ENCODE measurements at regions not wholly inside any gene's neighbourhood (a gene's known extent, or its start where the extent isn't known, plus 50 kb on each side); places are given as distances from the start of the nearest gene placed in this dataset.
"Not testable (repeated sequence)": the region's sequence is repeated elsewhere in the genome, so short reads cannot be mapped to it uniquely, and the experiment has no call there.

GRCh38 chr13:63843766-63844699 is 2428.4 kb upstream of the PCDH20 start:
- in situ Hi-C loops (cut with HindIII; ENCODE audit: low sequenced_read_pairs) = no loop called here

- in situ Hi-C loops (cut with HindIII; ENCODE audit: low sequenced_read_pairs) = no loop called here
Measured at GRCh38 chr13:63842102-63842501, 2426.5 kb upstream of the PCDH20 start.

GRCh38 chr13:63840551-63841421 is 2425.1 kb upstream of the PCDH20 start:
- in situ Hi-C loops (cut with HindIII; ENCODE audit: low sequenced_read_pairs) = no loop called here

GRCh38 chr13:63838366-63839110 is 2422.9 kb upstream of the PCDH20 start:
- in situ Hi-C loops (cut with HindIII; ENCODE audit: low sequenced_read_pairs) = no loop called here

- in situ Hi-C loops (cut with HindIII; ENCODE audit: low sequenced_read_pairs) = not testable (repeated sequence)
Measured at GRCh38 chr13:63837701-63838100, 2422.1 kb upstream of the PCDH20 start.

- in situ Hi-C loops (cut with HindIII; ENCODE audit: low sequenced_read_pairs) = not testable (repeated sequence)
Measured at GRCh38 chr13:63829609-63830008, 2414.0 kb upstream of the PCDH20 start.

GRCh38 chr13:63821785-63822184 is 2406.1 kb upstream of the PCDH20 start:
- in situ Hi-C loops (cut with HindIII; ENCODE audit: low sequenced_read_pairs) = not testable (repeated sequence)

- in situ Hi-C loops (cut with HindIII; ENCODE audit: low sequenced_read_pairs) = not testable (repeated sequence)
Measured at GRCh38 chr13:63811428-63812004, 2395.9 kb upstream of the PCDH20 start.

GRCh38 chr13:63791134-63791533 is 2375.5 kb upstream of the PCDH20 start:
- in situ Hi-C loops (cut with HindIII; ENCODE audit: low sequenced_read_pairs) = not testable (repeated sequence)

- in situ Hi-C loops (cut with HindIII; ENCODE audit: low sequenced_read_pairs) = no loop called here
Measured at GRCh38 chr13:63774133-63774532, 2358.5 kb upstream of the PCDH20 start.

GRCh38 chr13:63773476-63773875 is 2357.8 kb upstream of the PCDH20 start:
- in situ Hi-C loops (cut with HindIII; ENCODE audit: low sequenced_read_pairs) = no loop called here

- in situ Hi-C loops (cut with HindIII; ENCODE audit: low sequenced_read_pairs) = not testable (repeated sequence)
Measured at GRCh38 chr13:63757683-63758082, 2342.0 kb upstream of the PCDH20 start.

GRCh38 chr13:63749857-63750256 is 2334.2 kb upstream of the PCDH20 start:
- in situ Hi-C loops (cut with HindIII; ENCODE audit: low sequenced_read_pairs) = not testable (repeated sequence)

- in situ Hi-C loops (cut with HindIII; ENCODE audit: low sequenced_read_pairs) = not testable (repeated sequence)
Measured at GRCh38 chr13:63741814-63742101, 2326.1 kb upstream of the PCDH20 start.

- in situ Hi-C loops (cut with HindIII; ENCODE audit: low sequenced_read_pairs) = no loop called here
Measured at GRCh38 chr13:63741029-63741813, 2325.6 kb upstream of the PCDH20 start.

- in situ Hi-C loops (cut with HindIII; ENCODE audit: low sequenced_read_pairs) = not testable (repeated sequence)
Measured at GRCh38 chr13:63739112-63739735, 2323.6 kb upstream of the PCDH20 start.

- in situ Hi-C loops (cut with HindIII; ENCODE audit: low sequenced_read_pairs) = no loop called here
Measured at GRCh38 chr13:63737418-63737817, 2321.8 kb upstream of the PCDH20 start.

- in situ Hi-C loops (cut with HindIII; ENCODE audit: low sequenced_read_pairs) = no loop called here
Measured at GRCh38 chr13:63731896-63732295, 2316.2 kb upstream of the PCDH20 start.

GRCh38 chr13:63712159-63712558 is 2296.5 kb upstream of the PCDH20 start:
- in situ Hi-C loops (cut with HindIII; ENCODE audit: low sequenced_read_pairs) = not testable (repeated sequence)

GRCh38 chr13:63706751-63707150 is 2291.1 kb upstream of the PCDH20 start:
- in situ Hi-C loops (cut with HindIII; ENCODE audit: low sequenced_read_pairs) = no loop called here

All from endothelial cell of hepatic sinusoid (primary cell).